Calu3 (cell line): ENCODE measurements at regions not wholly inside any gene's neighbourhood (a gene's known extent, or its start where the extent isn't known, plus 50 kb on each side); places are given as distances from the start of the nearest gene placed in this dataset.
"Not testable (repeated sequence)": the region's sequence is repeated elsewhere in the genome, so short reads cannot be mapped to it uniquely, and the experiment has no call there.

Experiments used
- BruUV-seq: library from RNA; stranded (reverse); fragments of 400-500 nt; replicated peaks from 2 replicates; lab custom pipeline; 2021; lab: Mats Ljungman, UMichigan
- CTCF ChIA-PET: fragments of 300-600 bp; sonication (Branson Sonifier 250); formaldehyde crosslinking; loops from one replicate; lab custom pipeline; 2022; ENCODE audit warnings: antibody characterized with exemption; lab: Charles Lee
- DNase-seq: peaks from one replicate; pipeline ENCODE4 v3.0.0; 2022
- H3K27ac Mint-ChIP-seq: one replicate; pipeline ENCODE4 v1.8.0; 2022; ENCODE audit warnings: mixed read lengths; ENCODE audit not compliant: unreplicated experiment
- H3K27me3 Mint-ChIP-seq: one replicate; pipeline ENCODE4 v1.8.0; 2022; ENCODE audit warnings: mixed read lengths; ENCODE audit not compliant: unreplicated experiment
- H3K36me3 Mint-ChIP-seq: one replicate; pipeline ENCODE4 v1.8.0; 2022; ENCODE audit warnings: mild to moderate bottlenecking, moderate library complexity, mixed read lengths; ENCODE audit not compliant: insufficient read depth, unreplicated experiment
- H3K4me1 Mint-ChIP-seq: one replicate; pipeline ENCODE4 v1.8.0; 2022; ENCODE audit warnings: mild to moderate bottlenecking, low read depth, mixed read lengths; ENCODE audit not compliant: unreplicated experiment
- H3K4me3 Mint-ChIP-seq: one replicate; pipeline ENCODE4 v1.8.0; 2022; ENCODE audit warnings: mild to moderate bottlenecking, low read depth, moderate library complexity, mixed read lengths; ENCODE audit not compliant: unreplicated experiment
- H3K9me3 Mint-ChIP-seq: one replicate; pipeline ENCODE4 v1.8.0; 2022; ENCODE audit warnings: low read depth, mixed read lengths; ENCODE audit not compliant: unreplicated experiment
- intact Hi-C: fragments of 100-400 bp; cut with micrococcal nuclease; formaldehyde crosslinking; loops from one replicate; pipeline ENCODE4 v1.10.0; 2022; ENCODE audit not compliant: unreplicated experiment
- TF ChIP-seq, protein P1 (sequence below): fragments of 200-600 bp; IDR thresholded peaks from one replicate; pipeline ENCODE4 v1.8.0; 2022; ENCODE audit warnings: antibody characterized with exemption; ENCODE audit not compliant: unreplicated experiment

DNA sequence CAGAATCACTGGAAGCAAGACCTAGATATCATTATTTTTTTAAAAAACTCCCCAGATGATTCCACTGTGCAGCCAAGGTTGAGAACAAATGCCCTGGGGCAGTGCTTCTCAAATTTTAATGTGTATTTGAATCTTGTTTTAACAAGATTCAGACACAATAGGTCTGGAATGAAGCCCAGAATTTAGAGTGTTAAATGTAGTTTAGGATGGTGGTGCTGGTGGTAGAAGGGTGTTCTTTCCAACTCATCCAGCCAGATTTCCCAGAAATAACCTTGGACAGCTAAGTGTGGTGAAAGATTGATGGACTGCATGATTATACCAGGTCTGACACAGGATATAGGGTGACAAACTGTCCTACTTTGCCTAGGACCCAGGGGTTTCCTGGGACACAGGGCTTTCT is 120.1 kb upstream of the MED14 start:
- no peak overlapping the region for H3K27ac Mint-ChIP-seq
- DNase-seq, result no peak
- no TSS peak for BruUV-seq
- no peaks in the 10 kb centered on the region for H3K36me3 Mint-ChIP-seq
- H3K4me3 Mint-ChIP-seq, result no peak overlapping the region
- H3K9me3 Mint-ChIP-seq, result no peaks in the 10 kb centered on the region
- intact Hi-C loops, result no loop called here
- no peaks in the 10 kb centered on the region for H3K27me3 Mint-ChIP-seq
- no peaks in the 10 kb centered on the region for H3K4me1 Mint-ChIP-seq
- CTCF ChIA-PET, result interaction anchor here (0.6 kb wide), 1 partner anchor 325 kb away, joined by 5 read pairs; no protein-coding TSS in a partner anchor
- TF ChIP-seq, protein P1, sequence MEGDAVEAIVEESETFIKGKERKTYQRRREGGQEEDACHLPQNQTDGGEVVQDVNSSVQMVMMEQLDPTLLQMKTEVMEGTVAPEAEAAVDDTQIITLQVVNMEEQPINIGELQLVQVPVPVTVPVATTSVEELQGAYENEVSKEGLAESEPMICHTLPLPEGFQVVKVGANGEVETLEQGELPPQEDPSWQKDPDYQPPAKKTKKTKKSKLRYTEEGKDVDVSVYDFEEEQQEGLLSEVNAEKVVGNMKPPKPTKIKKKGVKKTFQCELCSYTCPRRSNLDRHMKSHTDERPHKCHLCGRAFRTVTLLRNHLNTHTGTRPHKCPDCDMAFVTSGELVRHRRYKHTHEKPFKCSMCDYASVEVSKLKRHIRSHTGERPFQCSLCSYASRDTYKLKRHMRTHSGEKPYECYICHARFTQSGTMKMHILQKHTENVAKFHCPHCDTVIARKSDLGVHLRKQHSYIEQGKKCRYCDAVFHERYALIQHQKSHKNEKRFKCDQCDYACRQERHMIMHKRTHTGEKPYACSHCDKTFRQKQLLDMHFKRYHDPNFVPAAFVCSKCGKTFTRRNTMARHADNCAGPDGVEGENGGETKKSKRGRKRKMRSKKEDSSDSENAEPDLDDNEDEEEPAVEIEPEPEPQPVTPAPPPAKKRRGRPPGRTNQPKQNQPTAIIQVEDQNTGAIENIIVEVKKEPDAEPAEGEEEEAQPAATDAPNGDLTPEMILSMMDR, result no peak

DNA sequence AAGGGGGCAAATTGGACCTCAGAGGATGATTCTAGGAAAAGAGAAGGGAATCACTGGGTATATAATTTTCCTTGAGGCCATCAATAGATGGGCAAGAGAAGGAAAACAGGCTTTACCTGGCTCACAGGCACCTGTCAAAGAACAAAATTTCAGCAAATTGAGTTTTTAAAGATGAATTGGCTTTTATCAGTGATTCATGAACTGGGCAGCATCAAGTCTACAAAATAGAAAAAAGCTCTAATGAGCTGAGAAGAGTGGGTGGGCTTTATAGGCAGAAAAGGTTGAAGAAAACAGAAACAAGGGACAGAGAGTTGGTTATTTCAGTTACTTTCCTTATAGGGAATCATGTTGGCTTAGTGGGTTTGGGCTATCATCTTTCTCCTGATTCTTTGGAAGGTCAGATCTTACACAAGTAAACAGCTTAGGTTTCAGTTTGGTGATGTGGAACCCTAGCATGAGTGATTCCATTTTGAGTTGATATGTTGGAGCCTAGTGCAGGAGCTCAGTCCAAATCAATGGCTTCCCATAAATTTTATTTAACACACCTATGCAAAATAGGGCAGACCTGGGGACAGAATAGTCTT is 120.7 kb upstream of the MED14 start:
- no peak for DNase-seq
- H3K36me3 Mint-ChIP-seq, result no peaks in the 10 kb centered on the region
- H3K4me1 Mint-ChIP-seq, result no peaks in the 10 kb centered on the region
- intact Hi-C loops, result no loop called here
- H3K4me3 Mint-ChIP-seq, result no peak overlapping the region
- H3K27me3 Mint-ChIP-seq, result no peaks in the 10 kb centered on the region
- BruUV-seq, result no TSS peak
- no peak overlapping the region for H3K27ac Mint-ChIP-seq
- TF ChIP-seq, protein P1, result no peak
- CTCF ChIA-PET, result interaction anchor here (0.6 kb wide), 1 partner anchor 325 kb away, joined by 5 read pairs; no protein-coding TSS in a partner anchor
- no peaks in the 10 kb centered on the region for H3K9me3 Mint-ChIP-seq

DNA sequence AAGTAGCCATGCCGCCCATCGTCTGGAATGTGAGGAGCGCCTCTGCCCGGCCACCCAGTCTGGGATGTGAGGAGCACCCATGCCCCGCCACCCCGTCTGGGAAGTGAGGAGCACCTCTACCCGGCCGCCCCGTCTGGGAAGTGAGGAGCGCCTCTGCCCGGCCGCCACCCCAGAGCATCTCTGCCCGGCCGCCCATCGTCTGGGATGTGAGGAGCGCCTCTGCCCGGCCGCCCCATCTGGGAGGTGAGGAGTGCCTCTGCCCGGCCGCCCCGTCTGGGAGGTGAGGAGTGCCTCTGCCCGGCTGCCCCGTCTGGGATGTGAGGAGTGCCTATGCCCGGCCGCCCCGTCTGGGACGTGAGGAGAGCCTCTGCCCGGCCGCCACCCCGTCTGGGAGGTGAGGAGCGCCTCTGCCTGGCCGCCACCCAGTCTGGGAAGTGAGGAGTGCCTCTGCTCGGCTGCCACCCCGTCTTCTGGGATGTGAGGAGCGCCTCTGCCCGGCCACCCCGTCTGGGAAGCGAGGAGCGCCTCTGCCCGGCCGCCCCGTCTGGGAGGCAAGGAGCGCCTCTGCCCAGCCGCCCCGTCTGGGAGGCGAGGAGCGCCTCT is 126.7 kb upstream of the MED14 start:
- H3K9me3 Mint-ChIP-seq, CTCF ChIA-PET, H3K27me3 Mint-ChIP-seq, BruUV-seq, H3K4me3 Mint-ChIP-seq, H3K36me3 Mint-ChIP-seq, H3K4me1 Mint-ChIP-seq, H3K27ac Mint-ChIP-seq, DNase-seq, intact Hi-C loops: not testable (repeated sequence)

DNA sequence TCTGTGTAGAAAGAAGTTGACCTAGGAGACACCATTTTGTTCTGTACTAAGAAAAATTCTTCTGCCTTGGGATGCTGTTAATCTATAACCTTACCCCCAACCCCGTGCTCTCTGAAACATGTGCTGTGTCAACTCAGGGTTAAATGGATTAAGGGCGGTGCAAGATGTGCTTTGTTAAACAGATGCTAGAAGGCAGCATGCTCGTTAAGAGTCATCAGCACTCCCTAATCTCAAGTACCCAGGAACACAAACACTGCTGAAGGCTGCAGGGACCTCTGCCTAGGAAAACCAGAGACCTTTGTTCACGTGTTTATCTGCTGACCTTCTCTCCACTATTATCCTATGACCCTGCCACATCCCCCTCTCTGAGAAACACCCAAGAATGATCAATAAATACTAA is 127.9 kb upstream of the MED14 start:
- H3K4me3 Mint-ChIP-seq, H3K36me3 Mint-ChIP-seq, DNase-seq, H3K9me3 Mint-ChIP-seq, CTCF ChIA-PET, H3K27ac Mint-ChIP-seq, H3K27me3 Mint-ChIP-seq, intact Hi-C loops, BruUV-seq: not testable (repeated sequence)
- H3K4me1 Mint-ChIP-seq, result peaks cover 15% of the 10 kb centered on the region

DNA sequence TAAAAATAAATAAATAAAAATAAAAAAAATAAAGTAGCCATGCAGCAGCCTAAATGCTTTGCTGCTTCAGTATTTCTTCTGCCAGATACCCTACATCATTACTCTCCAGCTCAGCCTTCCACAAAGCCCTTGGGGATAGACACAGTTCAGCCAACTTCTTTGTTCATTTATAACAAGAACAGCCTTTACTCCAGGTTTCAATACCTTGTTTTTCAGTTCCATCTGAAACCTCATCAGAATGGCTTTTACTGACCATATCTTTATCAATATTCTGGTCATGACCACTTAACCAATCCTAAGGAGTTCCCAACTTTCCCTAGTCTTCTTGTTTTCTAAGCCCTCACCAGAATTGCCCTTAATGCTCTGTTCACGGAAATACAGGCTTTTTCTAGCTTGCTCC is 128.3 kb upstream of the MED14 start:
- intact Hi-C loops, result no loop called here

More for the DNA sequence above, 128.3 kb upstream of the MED14 start:
- Mint-ChIP-seq H3K4me3 (no peak overlapping the region), H3K27me3 (no peaks in the 10 kb centered on the region), H3K27ac (no peak overlapping the region), H3K4me1 (peaks cover 15% of the 10 kb centered on the region), H3K36me3 (no peaks in the 10 kb centered on the region), H3K9me3 (peaks cover 5% of the 10 kb centered on the region)
- TF ChIP-seq, protein P1, result no peak
- no peak for DNase-seq
- BruUV-seq, result no TSS peak
- CTCF ChIA-PET, result no interaction called here
